ENCODE measurements at regions not wholly inside any gene's neighbourhood (a gene's known extent, or its start where the extent isn't known, plus 50 kb on each side); places are given as distances from the start of the nearest gene placed in this dataset.
"Not testable (repeated sequence)": the region's sequence is repeated elsewhere in the genome, so short reads cannot be mapped to it uniquely, and the experiment has no call there.

DNA sequence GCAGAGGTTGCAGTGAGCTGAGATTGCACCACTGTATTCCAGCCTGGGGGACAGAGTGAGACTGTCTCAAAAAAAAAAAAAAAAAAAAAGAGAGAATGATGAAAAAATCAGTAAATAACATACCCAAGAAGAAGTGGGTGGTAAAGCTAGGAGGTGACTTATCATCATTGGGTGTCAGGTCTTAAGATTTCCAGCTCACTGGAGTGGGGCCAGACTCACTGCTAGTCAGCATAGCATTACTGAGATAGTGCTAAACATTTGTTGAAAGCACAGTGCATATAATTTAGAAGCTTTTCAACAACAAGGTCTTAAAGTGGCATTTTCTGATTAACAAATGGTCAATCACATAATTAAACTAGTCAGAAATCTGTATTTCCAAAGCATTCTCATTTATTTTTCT, 221.8 kb upstream of the GYPA start:
- DNase-seq (ENCODE audit: low spot score in 2 of 2) (no peak), FAIRE-seq (no peak)

DNA sequence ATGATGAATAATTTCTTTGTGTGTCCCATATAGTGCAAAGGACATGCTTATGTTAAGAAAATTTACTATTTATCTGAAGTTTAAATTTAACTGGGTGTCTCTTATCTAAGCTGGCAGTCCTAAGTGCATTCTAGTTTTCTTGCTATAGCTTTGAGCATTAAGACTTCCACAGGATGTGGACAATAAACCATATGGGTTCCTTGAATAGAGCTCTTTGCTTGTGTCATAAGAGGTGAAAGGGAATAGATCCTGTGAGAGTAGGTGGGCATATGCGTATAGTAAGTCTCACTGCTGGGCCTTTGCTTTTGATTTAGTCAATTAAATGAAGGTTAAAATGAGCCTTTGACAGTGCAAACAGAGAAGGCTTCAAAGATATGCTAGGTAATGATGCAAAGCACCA, 223.4 kb upstream of the GYPA start:
- DNase-seq (ENCODE audit: low spot score in 2 of 2) (no peak), FAIRE-seq (no peak)

DNA sequence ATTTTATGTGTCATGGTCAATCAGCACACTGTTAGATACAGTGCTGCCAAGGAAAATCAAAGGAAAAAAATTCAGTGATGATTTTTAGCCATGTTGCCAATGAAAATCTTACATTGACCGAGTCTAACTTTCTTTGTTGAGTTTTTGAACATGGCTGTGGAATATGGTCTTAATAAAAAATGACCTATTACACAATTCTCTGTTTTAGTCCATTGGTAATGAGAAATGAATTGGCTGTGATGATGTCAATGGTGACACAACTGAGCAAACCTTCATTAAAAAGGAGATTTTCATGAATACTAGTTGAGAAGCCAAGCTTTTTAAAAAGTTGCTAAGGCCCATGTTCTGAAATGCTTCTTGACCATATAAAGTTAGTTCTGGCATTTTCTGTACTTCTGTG, 225.9 kb upstream of the GYPA start:
- no peak for FAIRE-seq
- DNase-seq (ENCODE audit: low spot score in 2 of 2) = no peak

DNA sequence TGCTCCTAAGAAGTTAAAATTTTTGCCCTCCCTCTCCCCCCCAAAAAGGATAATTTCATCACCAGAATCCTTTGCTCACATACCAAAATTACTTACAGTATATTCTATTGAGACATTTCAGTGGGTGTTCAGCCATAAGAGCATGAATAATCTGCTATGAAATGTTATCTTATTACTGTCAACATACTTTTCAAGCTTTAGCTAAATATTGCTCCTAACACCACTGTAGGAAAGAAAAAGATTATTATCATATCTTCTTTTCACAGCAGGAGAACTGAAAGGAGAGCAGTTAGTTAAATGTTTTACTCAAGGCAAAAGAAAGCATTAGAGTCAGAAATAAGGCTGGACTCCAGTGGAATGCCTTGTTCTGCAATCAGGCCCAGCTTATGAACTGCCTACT, 231.0 kb upstream of the GYPA start:
- DNase-seq (ENCODE audit: low spot score in 2 of 2) = no peak
- no peak for FAIRE-seq

DNA sequence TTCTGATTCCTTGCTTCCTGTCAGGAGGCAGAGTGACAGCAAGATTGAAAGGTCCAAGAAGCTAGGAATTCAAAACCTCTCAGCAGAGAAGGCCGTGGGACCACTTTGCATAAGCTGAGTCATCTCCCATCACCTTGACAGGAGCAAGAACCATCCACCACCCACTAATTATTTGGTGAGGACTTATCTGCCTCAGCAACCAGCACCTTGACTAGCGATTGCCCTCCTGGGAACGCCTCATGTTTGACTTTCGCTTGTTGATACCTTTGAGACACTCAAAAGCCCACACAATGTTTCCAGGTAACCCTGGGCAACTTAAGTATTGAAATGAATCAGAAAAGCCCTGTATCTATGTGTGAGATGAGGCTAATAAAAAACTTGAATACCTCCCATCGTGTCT, 233.5 kb upstream of the GYPA start:
- FAIRE-seq = no peak

DNA sequence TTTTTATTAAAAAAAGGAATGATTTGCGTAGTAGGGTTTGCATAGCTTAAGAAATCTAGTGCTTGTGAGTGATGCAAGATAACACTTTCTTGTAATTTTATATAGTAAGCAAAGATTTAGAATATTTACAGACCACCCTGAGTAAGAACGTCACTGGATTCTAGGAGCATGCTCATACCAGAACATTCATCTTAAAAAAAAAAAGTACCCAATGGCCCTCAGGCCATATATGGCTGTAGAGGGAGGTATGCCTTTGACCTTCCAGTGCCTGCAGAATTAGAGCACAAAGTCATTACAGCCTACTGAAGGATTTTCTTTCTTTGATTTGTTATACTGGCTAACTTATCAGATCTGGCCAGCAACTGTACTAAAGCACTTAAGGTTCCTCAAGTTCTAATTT, 236.3 kb upstream of the GYPA start:
- no peak for FAIRE-seq
- DNase-seq (ENCODE audit: low spot score in 2 of 2) = no peak

More for the DNA sequence above, 233.5 kb upstream of the GYPA start:
- no peak for DNase-seq (ENCODE audit: low spot score in 2 of 2)

DNA sequence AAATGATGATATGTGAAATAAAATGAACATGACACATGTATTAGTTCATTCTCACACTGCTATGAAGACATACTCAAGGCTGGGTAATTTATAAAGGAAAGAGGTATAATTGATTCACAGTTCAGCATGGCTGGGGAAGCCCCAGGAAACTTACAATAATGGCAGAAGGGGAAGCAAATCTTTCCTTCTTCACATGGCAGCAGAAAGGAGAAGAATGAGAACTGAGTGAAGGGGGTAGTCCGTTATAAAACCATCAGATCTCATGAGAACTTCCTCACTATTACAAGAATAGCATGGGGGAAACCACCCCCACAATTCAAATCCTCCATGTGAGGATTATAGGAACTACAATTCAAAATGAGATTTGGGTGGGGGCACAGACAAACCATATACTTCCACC, 243.9 kb upstream of the GYPA start:
- DNase-seq (ENCODE audit: low spot score in 2 of 2) (no peak), FAIRE-seq (no peak)

DNA sequence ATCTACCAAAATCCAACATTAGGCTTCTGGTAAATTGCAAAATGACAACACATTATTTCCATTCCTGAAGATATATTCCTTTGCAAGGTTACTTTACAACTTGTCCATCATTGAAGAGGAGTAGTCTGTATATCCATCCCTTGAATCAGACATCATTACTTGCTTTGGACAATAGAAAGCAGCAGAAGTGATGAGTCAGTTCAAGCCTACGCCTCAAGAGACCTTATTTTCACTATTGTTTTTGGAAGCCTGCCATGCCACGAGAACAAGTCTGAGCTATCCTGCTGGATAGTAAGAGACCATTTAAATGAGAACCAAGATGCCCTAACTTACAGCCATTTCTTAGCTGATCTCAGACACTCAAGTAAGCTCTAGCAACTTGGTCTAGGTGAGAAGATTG, 246.0 kb upstream of the HHIP start:
- FAIRE-seq = no peak
- DNase-seq (ENCODE audit: low spot score in 2 of 2) = no peak

DNA sequence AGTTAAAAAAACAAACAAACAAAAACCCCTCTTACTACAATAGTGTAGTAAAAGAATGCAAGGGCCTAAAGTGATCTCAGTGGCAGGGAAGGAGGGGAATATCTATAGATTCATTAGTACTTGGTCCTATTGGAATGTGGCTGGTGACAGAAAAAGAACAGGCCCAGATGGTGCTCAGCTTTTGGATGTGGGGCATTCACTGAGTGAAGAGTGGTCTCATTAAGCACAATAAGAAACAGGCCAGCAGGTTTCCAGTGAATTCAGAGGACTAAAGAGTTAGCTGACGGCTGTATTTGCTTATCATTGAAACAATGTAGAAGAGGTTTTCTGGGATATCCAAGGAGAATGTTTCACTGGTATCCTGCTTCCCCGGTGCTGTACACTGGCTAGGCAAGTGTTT, 243.8 kb upstream of the HHIP start:
- FAIRE-seq (no peak), DNase-seq (ENCODE audit: low spot score in 2 of 2) (no peak)

DNA sequence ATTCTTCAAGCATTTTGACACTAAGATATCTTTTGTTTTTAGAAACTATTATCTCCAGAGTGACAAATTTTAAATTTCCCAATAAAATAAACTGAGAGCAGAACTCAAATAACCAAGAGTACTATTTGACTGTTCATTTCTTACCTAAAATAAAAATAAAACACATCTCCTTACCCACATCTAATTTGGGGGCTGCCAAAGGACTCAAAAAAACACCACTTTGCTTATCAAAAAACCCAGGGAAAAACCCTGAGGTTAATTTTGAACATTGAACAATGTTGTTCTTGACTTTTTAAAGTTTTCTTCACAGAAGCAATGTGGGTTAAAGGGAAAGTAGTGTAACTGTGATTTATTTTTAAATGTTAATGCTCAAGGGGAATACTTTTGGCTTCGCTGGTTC, 243.0 kb upstream of the HHIP start:
- FAIRE-seq (no peak), DNase-seq (ENCODE audit: low spot score in 2 of 2) (no peak)

DNA sequence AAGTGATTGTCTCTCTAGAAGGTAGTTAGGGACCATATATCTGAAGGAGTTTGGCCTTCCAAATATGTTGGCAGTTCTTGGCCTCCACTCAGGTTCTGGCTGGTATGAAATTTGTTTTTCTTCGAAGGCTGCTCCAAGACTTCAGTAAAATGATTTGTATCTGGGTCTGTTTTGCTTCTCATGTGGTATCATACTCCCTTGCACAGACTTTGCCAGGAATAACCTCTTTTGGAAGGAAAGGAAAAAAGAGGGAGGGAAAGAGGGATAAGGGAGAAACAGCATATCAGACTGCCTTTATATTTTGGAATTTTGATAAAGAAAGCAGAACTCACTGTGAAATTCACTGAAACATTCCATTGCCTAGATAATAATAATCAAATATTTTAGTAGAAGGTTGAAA, 242.1 kb upstream of the HHIP start:
- DNase-seq (ENCODE audit: low spot score in 2 of 2) (no peak), FAIRE-seq (no peak)

DNA sequence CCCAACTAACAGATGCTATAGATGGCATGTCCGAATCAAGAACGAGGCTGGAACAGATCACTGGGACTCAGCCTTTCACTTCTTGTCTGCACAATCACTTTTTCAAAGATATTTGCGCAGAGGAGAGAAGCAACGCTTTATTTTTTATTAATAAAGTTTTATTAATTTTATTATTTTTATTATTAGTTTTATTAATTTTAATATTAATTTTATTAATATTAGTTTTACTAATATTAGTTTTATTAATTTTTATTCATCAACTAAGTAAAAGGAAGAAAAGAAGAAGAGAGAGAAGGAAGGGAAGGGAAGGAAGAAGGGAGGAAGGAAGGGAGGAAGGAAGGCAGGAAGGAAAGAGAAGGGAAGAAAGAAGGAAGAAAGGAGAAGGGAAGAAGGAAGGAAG, 236.4 kb upstream of the HHIP start:
- no peak for DNase-seq (ENCODE audit: low spot score in 2 of 2)
- peak; percentile 72 for FAIRE-seq

DNA sequence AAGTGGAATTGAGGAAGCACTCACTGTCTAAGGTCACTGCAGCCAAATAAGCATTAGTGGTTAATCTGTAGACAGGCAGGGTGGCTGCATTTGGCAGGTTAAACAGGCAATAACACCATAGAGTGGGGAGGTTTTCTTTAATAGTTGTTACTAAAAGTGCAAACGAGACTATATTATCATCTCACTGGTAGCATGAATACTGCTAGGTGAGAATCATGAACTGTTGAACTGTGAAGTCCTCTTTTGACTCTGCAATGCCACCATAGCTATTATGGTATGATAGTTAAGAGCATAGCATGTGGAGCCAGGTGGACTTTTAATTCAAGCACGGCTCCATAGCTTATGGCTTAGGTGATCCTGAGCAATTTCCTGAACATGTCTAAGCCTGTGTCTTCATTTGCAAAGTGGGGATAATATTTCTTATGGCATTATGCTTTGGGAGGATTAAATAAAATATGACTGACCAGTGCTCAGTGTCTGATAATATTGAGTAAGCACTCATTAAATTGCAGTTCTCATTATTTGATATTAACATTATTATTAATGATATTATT, 235.6 kb upstream of the HHIP start:
- DNase-seq (ENCODE audit: low spot score in 2 of 2) = no peak
- no peak for FAIRE-seq

DNA sequence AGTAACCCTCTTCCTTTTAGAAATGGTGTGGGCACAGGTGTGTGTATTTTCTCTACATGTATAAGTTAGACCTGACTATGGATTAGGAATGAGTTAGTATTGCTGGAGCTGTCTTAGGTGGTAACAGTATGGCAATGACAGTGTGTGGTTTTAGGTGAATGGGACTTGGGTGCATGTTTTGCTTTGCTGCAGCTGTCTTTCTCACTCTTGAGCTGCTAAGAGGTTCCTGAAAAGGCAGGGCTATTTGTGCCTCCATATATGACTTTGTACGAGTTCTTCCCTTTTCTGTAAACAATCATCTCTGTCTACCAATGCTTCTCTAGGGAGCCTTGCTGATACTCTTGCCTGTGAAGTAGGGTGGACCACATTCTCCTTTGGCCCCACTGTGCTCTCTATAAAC, 234.8 kb upstream of the HHIP start:
- no peak for FAIRE-seq

DNA sequence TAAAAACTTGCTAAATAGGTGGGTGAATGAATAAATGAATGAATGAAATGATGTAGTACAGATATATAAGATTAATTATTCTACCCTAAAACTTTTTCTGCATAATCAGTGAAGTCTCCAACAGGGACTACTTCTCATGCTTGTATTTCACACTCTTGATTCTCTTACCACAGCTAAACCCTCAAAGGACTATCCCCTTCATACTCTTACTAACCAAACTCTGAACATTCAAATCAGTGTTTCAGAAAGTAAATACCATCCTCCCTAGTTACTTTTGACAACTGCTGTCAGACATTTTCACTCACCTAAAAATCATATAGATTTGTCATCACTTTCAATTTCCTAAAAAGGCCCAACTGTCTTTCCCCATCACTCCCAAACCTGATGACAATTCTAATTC, 234.3 kb upstream of the HHIP start:
- FAIRE-seq (no peak), DNase-seq (ENCODE audit: low spot score in 2 of 2) (no peak)

More for the DNA sequence above, 234.8 kb upstream of the HHIP start:
- no peak for DNase-seq (ENCODE audit: low spot score in 2 of 2)

DNA sequence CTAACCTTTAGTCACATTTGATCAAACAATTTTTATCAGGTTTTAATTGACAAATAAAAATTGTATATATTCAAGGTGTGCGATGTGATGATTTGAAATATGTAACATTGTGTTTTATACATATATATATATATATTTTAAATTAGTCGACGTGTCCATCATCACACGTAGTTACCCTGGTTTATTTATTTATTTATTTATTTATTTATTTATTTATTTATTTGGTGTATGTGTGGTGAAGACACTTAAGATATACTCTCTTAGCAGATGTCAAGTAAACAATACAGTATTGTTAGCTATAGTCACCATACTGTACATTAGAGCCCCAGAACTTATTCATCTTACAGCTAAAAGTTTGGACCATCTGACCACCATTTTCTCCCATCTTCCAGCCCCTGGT, 224.9 kb upstream of the HHIP start:
- DNase-seq (ENCODE audit: low spot score in 2 of 2) (no peak), FAIRE-seq (peak; percentile 28)

DNA sequence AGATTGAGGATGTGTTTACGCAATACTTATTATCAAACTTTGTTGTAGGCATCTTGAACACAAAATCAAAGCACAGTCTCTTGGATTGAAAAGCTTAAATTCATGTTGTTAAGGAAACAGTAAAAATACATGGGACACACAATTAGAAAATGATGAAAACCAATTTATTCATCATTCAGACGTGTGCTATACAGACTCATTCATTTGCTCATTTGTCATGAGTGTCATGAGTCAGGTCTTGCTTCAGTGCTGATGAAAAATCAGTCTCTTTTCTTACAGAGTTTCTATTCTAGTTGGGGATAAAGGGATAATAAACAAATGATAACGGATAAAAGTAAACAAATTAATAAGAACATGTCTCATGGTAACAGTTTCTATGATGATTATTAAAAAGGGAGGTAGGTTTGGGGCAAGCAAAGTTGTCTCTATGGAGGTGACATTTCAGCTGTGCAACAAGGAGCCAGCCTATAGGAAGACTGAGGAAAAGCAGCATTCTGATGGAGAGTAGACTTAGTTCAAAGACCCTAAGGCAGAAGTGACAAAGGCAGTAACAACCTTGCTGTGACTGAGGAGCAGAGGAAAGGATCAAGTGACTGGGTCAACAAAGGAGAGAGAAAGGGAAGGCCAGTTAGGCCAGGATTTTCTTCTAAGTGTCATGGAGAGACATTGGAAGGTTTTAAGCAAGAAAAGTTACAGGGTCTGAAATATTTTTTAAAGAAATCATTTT, 224.0 kb upstream of the HHIP start:
- FAIRE-seq = no peak
- no peak for DNase-seq (ENCODE audit: low spot score in 2 of 2)

DNA sequence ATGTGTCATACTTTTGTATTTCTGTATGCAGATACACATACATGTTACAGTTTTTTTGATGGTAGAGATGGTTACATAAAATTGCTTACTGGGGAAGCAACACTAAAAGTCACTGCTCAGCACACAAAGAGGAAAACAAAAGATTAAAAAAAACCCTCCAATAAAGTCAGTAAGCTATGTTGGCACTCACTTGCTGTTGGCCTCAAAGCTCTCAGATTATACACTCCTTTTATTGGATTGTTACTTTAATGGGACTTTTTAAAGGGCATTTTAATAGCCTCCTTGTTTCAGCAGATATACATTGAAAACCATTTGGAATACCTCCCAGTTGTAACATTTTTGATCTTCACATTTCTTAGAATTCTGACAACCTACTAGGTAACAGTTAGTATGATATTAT, 222.0 kb upstream of the HHIP start:
- no peak for DNase-seq (ENCODE audit: low spot score in 2 of 2)
- FAIRE-seq = no peak

DNA sequence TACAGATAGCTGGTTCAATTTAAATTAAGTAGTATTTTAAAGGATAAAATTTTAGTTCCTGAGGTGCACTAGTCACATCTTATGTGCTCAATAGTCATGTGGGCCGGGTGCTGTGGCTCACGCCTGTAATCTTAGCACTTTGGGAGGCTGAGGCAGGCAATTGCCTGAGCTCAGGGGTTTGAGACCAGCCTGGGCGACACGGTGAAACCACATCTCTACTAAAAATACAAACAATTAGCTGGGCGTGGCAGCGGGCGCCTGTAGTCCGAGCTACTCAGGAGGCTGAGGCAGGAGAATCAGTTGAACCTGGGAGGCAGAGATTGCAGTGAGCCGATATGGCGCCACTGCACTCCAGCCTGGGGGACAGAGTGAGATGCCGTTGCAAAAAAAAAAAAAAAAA, 219.9 kb upstream of the HHIP start:
- not testable (repeated sequence) for FAIRE-seq; DNase-seq (ENCODE audit: low spot score in 2 of 2)

DNA sequence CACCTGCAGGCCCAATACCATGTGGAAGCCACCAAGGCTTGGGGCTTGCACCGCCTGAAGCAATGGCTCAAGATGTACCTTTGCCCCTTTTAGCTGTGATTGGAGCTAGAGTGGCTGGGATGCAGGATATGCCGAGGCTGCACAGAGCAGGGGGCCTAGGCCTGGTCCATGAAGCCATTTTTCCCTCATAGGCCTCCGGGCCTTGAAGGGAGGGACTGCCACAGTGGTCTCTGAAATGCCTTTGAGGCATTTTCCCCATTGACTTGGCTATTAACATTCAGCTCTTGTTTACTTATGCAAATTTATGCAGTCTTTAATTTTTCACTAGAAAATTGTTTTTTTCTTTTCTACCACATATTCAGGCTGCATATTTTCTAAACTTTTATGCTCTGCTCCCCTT, 203.2 kb upstream of the HHIP start:
- FAIRE-seq (no peak), DNase-seq (ENCODE audit: low spot score in 2 of 2) (no peak)

DNA sequence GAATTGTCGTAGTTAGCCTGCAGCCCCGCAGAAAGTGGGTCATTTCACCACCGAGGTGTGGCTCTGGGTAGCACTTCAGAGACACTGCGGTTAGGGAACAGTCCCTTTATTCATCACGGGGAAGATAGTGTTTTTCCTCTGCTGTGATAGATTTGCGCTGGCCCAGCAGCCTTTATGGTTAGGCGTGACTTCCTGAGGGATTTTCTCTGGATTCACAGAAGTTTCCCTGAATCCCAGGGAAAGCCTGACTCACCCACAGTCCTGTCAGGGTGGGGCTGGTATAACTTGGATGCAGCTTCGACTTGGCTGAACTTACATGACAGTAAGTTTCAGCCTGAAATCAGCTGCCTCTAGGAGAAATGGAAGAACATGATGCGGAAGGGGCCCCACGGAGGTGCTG, 196.3 kb upstream of the HHIP start:
- no peak for FAIRE-seq
- DNase-seq (ENCODE audit: low spot score in 2 of 2) = no peak

DNA sequence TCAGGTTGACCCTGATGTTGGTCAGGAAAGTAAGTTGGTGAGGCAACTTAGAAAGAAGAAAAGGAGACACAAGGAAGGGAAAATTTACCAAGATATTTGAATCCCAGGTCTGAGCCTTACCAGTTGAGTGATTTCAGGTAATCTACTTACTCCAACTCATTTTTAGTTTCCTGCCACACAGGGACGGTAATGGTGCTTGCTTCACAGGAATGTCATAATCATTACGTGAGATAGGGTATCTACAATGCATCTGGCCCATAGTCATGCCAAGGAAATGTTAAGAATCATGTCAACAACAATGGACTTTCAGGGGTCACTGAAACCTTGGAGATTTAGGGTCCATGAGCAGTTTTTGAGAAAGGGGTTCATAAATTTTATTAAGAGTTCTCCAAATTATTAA, 195.4 kb upstream of the HHIP start:
- FAIRE-seq (no peak), DNase-seq (ENCODE audit: low spot score in 2 of 2) (no peak)
